ENCODE measurements at regions not wholly inside any gene's neighbourhood (a gene's known extent, or its start where the extent isn't known, plus 50 kb on each side); places are given as distances from the start of the nearest gene placed in this dataset.

DNA sequence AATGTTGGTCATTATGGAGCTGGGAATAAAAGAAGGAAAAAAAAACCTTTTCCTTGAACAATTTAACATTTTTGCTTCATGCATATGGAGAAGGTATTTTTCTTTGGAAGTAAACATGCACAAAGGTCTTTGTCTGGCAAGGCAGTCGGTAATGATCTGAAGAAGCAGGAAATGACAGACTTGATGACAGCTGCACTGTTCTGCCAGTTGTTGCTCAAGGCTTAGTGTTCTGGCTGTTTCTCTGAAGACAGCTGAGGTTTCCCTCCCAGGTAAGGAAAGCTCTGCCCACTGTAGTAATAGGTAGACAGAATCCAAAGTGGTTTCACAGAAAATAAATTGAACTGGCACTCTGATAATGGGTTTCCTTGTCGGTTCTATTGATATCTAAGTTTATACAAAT is 308.4 kb upstream of the GCFC2 start:
- TF ChIP-seq EZH2 (IDR thresholded peaks at IDR 0.05; ENCODE audit: borderline replicate concordance, low read depth, low read length, severe bottlenecking): no peak
- no peak for TF ChIP-seq CTCF (IDR thresholded peaks at IDR 0.05; ENCODE audit: borderline replicate concordance, extremely low read depth, low read length, poor library complexity, severe bottlenecking)
